Left ventricle myocardium inferior (tissue), 1 donor: ENCODE measurements at regions not wholly inside any gene's neighbourhood (a gene's known extent, or its start where the extent isn't known, plus 50 kb on each side); places are given as distances from the start of the nearest gene placed in this dataset.

Source experiments
- DNase-seq: peaks from one replicate; pipeline ENCODE4 v3.0.0-alpha.2; 2020
- H3K27ac ChIP-seq: fragments of 200-600 bp; replicated peaks from 2 replicates; pipeline ENCODE4 v1.8.0; 2021
- H3K27me3 ChIP-seq: fragments of 200-600 bp; 2 replicates; pipeline ENCODE4 v1.8.0; 2021; ENCODE audit warnings: low read depth
- H3K36me3 ChIP-seq: fragments of 200-600 bp; 2 replicates; pipeline ENCODE4 v1.8.0; 2021
- H3K4me1 ChIP-seq: fragments of 200-600 bp; 2 replicates; pipeline ENCODE4 v1.8.0; 2021
- H3K4me3 ChIP-seq: fragments of 200-600 bp; 2 replicates; pipeline ENCODE4 v1.8.0; 2021; ENCODE audit warnings: mild to moderate bottlenecking, moderate library complexity
- H3K9me3 ChIP-seq: fragments of 200-600 bp; replicated peaks from 2 replicates; pipeline ENCODE4 v1.8.0; 2021
- CTCF ChIP-seq: fragments of 200-600 bp; IDR thresholded peaks from 2 replicates; pipeline ENCODE4 v1.8.0; 2021; ENCODE audit warnings: antibody characterized with exemption, mild to moderate bottlenecking, borderline replicate concordance
- intact Hi-C: fragments of 100-400 bp; cut with micrococcal nuclease; formaldehyde crosslinking; loops from one replicate; pipeline ENCODE4 v1.11.0; 2022
- donor health status: DM: no; HTN: yes; CAD: no; lungs with severe emphysema.

GRCh38 chr11:119789766-119790407, 60.9 kb upstream of the NECTIN1 start:
- no peak for DNase-seq
- TF ChIP-seq CTCF = no peak
- H3K4me1 ChIP-seq = peaks cover 5% of the 10 kb centered on the region
- no peak overlapping the region for H3K4me3 ChIP-seq
- intact Hi-C loops = no loop called here
- H3K36me3 ChIP-seq = no peaks in the 10 kb centered on the region
- no peaks in the 10 kb centered on the region for H3K9me3 ChIP-seq
- H3K27ac ChIP-seq = no peak overlapping the region
- H3K27me3 ChIP-seq = peaks cover 27% of the 10 kb centered on the region

- Histone ChIP-seq H3K4me3 (no peak overlapping the region), H3K36me3 (no peaks in the 10 kb centered on the region), H3K9me3 (peaks cover 6% of the 10 kb centered on the region), H3K4me1 (no peaks in the 10 kb centered on the region), H3K27ac (no peak overlapping the region), H3K27me3 (peaks cover 19% of the 10 kb centered on the region)
- intact Hi-C loops = no loop called here
- DNase-seq = no peak
- no peak for TF ChIP-seq CTCF
Measured at GRCh38 chr11:119788911-119789560, 60.0 kb upstream of the NECTIN1 start.

DNA sequence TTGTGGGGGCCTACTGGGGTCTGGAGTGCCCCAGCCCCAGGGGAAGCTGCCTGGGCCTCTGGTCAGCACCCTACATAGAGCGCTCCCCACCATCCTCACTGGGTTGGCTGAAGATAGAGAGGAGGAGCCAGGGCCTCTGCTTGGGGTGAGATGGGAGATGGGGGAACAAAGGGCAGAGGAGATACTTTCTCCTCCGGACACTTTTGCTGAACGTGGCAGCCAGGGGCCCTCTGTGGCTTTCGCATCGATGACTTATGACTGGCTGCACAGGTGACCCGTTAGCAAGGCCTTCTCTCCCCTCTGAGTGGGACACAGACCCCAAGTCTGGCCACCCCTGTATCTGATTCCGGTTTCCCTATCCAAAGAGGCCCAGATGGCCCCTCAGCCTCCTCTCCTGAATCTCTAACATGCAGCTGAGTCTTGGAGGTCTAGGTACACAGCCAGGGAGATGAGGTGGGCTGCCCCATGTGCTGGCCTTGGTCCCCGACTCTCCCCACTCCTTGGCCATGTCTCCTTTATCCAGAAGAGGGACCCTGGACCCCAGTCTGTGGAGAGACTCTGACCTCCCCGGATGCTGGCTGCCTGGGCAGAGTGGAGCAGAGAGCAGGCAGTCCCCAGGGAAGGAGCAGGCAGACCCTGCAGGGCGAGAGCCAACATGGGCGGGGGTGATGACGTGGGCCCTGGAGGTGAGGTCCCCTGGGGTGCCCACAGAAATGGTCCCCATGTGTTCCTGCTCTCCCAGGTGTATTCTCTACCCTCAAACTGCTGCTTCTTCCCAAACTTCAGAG, 59.3 kb upstream of the NECTIN1 start:
- no peaks in the 10 kb centered on the region for H3K4me1 ChIP-seq
- no peak for DNase-seq
- TF ChIP-seq CTCF = no peak
- H3K36me3 ChIP-seq = no peaks in the 10 kb centered on the region
- no peak overlapping the region for H3K27ac ChIP-seq
- H3K27me3 ChIP-seq = peaks cover 19% of the 10 kb centered on the region
- H3K9me3 ChIP-seq = peaks cover 14% of the 10 kb centered on the region
- no peak overlapping the region for H3K4me3 ChIP-seq
- intact Hi-C loops = no loop called here

DNA sequence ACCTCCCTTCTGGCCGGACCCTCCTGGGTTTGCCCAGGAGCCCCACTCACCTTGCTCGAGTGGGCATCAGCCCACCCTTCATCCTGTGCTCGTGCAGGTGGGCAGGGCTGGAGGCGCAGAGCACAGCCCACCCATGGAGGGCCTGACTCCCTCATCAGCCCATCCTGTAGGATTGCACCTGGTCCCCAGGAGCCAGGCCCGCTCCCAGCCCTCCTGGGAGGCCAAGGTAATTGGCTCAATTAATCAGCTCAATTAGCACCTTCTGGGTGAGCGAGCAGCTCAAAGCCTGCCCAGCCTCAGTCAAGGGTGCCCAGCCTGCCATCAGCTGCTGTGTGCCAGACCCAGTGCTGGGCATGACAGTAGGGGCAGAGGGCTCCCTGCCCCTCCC, 58.1 kb upstream of the NECTIN1 start:
- Histone ChIP-seq H3K27me3 (peaks cover 28% of the 10 kb centered on the region), H3K4me1 (peaks cover 11% of the 10 kb centered on the region), H3K4me3 (no peak overlapping the region), H3K27ac (no peak overlapping the region), H3K36me3 (no peaks in the 10 kb centered on the region), H3K9me3 (peaks cover 15% of the 10 kb centered on the region)
- no peak for TF ChIP-seq CTCF
- intact Hi-C loops = no loop called here
- DNase-seq = no peak

DNA sequence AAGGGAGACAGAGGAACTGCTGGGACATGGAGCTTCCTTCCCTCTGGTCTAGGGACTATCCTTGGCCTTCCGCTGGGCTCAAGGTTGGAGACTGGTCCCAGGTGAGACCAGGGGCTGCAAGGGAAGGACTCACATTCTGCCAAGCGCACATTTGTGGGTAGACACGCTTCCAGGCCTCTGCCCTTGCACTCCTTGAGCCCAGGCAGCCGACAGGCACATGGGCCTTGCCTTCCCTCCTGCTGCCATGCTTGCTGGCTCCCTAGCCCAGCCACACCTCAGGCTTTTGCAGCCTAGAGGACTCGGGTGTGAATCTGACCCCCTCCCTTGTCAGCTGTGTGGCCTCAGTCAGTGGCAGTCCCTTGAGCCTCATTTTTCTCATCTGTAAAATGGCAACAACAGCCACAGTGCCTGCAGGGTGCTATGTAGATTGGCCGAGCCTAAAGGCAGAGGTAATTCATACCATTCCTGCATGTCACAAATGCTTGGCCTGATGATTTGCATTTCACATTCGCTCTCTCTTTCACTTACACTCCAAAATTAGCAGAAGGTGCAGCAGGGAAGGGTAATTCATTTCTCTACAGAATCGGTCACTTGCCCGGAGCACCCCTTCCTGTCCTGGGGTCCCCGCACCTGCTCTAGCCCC, 57.6 kb upstream of the NECTIN1 start:
- H3K36me3 ChIP-seq = no peaks in the 10 kb centered on the region
- H3K27me3 ChIP-seq = peaks cover 34% of the 10 kb centered on the region
- H3K4me3 ChIP-seq = no peak overlapping the region
- peaks cover 15% of the 10 kb centered on the region for H3K9me3 ChIP-seq
- TF ChIP-seq CTCF = no peak
- H3K27ac ChIP-seq = no peak overlapping the region
- peaks cover 16% of the 10 kb centered on the region for H3K4me1 ChIP-seq
- intact Hi-C loops = no loop called here
- DNase-seq = no peak
